Esophagus squamous epithelium (tissue), 4 donors: ENCODE measurements at regions not wholly inside any gene's neighbourhood (a gene's known extent, or its start where the extent isn't known, plus 50 kb on each side); places are given as distances from the start of the nearest gene placed in this dataset.

ENCODE experiments used
- CTCF ChIP-seq, 6 experiments: fragments of 450-650 bp in 4 of 6; fragments of 200-600 bp in 2 of 6; sonication (generic) in 2 of 6; IDR thresholded peaks; one replicate each; pipeline ENCODE4 v1.5.1; 2016 to 2019; ENCODE audit warnings: antibody characterized with exemption in 6 of 6, mild to moderate bottlenecking in 4 of 6, moderate library complexity in 4 of 6
- POLR2A ChIP-seq, 4 donors: fragments of 450-650 bp; IDR thresholded peaks; one replicate each; pipeline ENCODE4 v1.6.1; 2017; ENCODE audit warnings: antibody characterized with exemption in 4 of 4, mild to moderate bottlenecking in 4 of 4, moderate library complexity in 3 of 4

- TF ChIP-seq CTCF (IDR thresholded peaks at IDR 0.05) (no peak), POLR2A (IDR thresholded peaks at IDR 0.05) (no peak)
These were observed 223.0 kb upstream of the DMRT1 start for GRCh38 chr9:618478-618877.
